ENCODE measurements at regions not wholly inside any gene's neighbourhood (a gene's known extent, or its start where the extent isn't known, plus 50 kb on each side); places are given as distances from the start of the nearest gene placed in this dataset.

DNA sequence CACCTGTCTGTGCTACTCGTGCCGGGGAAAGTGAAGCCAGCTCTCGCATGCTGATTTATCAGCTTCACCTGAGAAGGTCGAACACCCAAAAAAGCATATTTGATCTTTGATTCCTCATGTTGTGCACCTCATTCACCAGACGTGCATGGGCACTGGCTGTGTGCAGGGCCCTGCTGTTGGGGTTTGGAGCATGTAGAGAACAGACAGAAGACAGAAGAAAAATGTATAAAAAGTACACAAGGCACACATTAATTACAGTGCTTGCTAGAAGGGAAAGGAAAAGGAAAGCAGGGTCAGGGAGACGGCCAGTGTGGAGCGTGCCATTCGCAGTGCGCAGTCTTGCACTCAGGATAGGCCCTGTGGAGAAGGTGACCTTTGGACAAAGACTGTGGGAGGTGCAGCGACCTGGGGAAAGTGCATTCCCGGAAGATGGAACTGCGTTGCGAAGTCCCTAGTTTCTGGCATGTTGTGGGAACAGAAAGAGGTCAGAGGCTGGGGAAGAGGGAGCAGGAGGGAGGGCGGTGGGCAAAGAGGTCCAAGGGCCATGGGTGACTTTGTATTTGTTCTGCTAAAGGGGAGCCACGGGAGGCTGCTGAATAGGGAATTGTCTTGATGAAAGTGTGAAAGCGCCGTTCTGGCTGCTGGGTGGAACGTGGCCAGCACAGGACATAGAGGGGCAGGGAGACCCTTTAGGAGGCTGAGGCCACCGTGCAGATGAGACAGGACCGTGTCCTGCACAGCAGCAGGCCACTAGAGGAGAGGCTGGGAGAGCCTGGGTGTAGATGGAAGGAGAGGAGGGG lies 232.8 kb downstream of the GLRX3 start:
- H3K27ac ChIP-seq (ENCODE audit: low read depth, low read length), result no peak overlapping the region
- DNase-seq, result no peak

DNA sequence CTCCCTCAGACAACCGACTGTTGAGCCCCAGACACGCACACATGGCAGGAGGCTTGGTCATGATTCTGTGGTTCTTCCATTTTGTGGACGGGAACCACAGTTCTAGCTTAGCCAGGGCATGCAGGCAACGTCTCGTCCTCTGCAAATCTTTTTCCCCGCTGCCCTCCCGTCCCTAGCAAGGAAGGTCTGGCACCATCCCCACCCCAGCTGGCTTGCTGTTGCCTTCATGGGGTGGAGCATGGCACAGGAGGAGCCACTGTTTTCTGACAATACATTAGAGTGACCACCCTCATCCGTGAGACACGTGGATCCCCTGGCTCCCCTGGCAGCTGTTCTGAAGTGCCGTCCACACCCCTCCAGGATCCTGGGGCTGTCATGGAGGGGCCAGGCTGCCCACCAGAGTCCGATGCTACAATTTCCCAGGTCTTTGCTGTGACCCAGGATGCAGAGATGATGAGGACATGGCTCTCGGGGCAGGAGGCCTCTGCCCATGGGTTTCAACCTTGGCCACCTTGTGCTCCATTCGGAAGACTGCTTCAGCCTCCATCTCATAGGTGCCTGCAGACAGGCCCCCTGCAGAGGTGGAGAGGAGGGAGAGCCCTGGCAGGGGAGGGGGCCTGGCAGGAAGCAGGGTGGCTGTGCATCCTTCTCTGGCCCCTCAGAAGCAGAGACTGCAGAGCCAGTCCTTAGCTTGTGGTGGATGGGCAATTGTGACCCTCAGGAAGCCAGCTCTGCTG lies 233.6 kb downstream of the GLRX3 start:
- H3K18ac ChIP-seq (ENCODE audit: low read length), result no peak overlapping the region
- no peak overlapping the region for H3K4ac ChIP-seq (ENCODE audit: low read depth, low read length)
- no peaks in the 10 kb centered on the region for H3K79me1 ChIP-seq (ENCODE audit: low read length)
- H2BK5ac ChIP-seq (ENCODE audit: low read length), result no peak overlapping the region
- no peak overlapping the region for H2BK15ac ChIP-seq (replicated peaks; ENCODE audit: low read depth)
- no peak overlapping the region for H3K4me2 ChIP-seq (ENCODE audit: low read length)
- H3K9ac ChIP-seq (ENCODE audit: low read length), result no peak overlapping the region
- H3K79me2 ChIP-seq (ENCODE audit: control insufficient read depth, insufficient read depth, low read length), result no peaks in the 10 kb centered on the region
- no peak overlapping the region for H4K8ac ChIP-seq (ENCODE audit: low read depth, low read length)
- no peak overlapping the region for H2AK5ac ChIP-seq (ENCODE audit: low read length)
- H3K4me1 ChIP-seq (ENCODE audit: control insufficient read depth, low read depth, low read length), result no peaks in the 10 kb centered on the region
- no peak overlapping the region for H3K56ac ChIP-seq (ENCODE audit: low read length)
- no peak overlapping the region for H3K4me3 ChIP-seq (ENCODE audit: low read length)
- H2BK120ac ChIP-seq (ENCODE audit: low read depth, low read length), result no peak overlapping the region
- WGBS (ENCODE audit: extremely low coverage, insufficient coverage, low lambda C conversion rate), result no CpG with 5 or more reads among the region's 13 CpGs
- H4K5ac ChIP-seq (ENCODE audit: low read length), result no peak overlapping the region
- H3K27me3 ChIP-seq (ENCODE audit: insufficient read depth, low read length, poor library complexity), result no peaks in the 10 kb centered on the region
- H3K36me3 ChIP-seq (ENCODE audit: control insufficient read depth, insufficient read depth, low read length), result no peaks in the 10 kb centered on the region
- H3K23ac ChIP-seq (ENCODE audit: low read length), result no peak overlapping the region
- no peak for DNase-seq
- H3K27ac ChIP-seq (ENCODE audit: low read depth, low read length), result no peak overlapping the region

More for the DNA sequence above, 232.8 kb downstream of the GLRX3 start:
- no peak overlapping the region for H3K9ac ChIP-seq (ENCODE audit: low read length)
- H4K8ac ChIP-seq (ENCODE audit: low read depth, low read length), result no peak overlapping the region
- no peak overlapping the region for H3K56ac ChIP-seq (ENCODE audit: low read length)
- H3K4me3 ChIP-seq (ENCODE audit: low read length), result no peak overlapping the region
- H2BK15ac ChIP-seq (replicated peaks; ENCODE audit: low read depth), result no peak overlapping the region
- no peaks in the 10 kb centered on the region for H3K79me1 ChIP-seq (ENCODE audit: low read length)
- H4K5ac ChIP-seq (ENCODE audit: low read length), result no peak overlapping the region
- H3K18ac ChIP-seq (ENCODE audit: low read length), result no peak overlapping the region
- H3K27me3 ChIP-seq (ENCODE audit: insufficient read depth, low read length, poor library complexity), result no peaks in the 10 kb centered on the region
- no peak overlapping the region for H3K4me2 ChIP-seq (ENCODE audit: low read length)
- no peak overlapping the region for H2BK5ac ChIP-seq (ENCODE audit: low read length)
- H3K4me1 ChIP-seq (ENCODE audit: control insufficient read depth, low read depth, low read length), result no peaks in the 10 kb centered on the region
- WGBS (ENCODE audit: extremely low coverage, insufficient coverage, low lambda C conversion rate), result no CpG with 5 or more reads among the region's 20 CpGs
- no peak overlapping the region for H2BK120ac ChIP-seq (ENCODE audit: low read depth, low read length)
- no peak overlapping the region for H3K23ac ChIP-seq (ENCODE audit: low read length)
- H3K36me3 ChIP-seq (ENCODE audit: control insufficient read depth, insufficient read depth, low read length), result no peaks in the 10 kb centered on the region
- H2AK5ac ChIP-seq (ENCODE audit: low read length), result no peak overlapping the region
- no peak overlapping the region for H3K4ac ChIP-seq (ENCODE audit: low read depth, low read length)
- H3K79me2 ChIP-seq (ENCODE audit: control insufficient read depth, insufficient read depth, low read length), result no peaks in the 10 kb centered on the region

- Histone ChIP-seq H3K36me3 (ENCODE audit: control insufficient read depth, insufficient read depth, low read length) (no peaks in the 10 kb centered on the region), H2BK5ac (ENCODE audit: low read length) (no peak overlapping the region), H3K18ac (ENCODE audit: low read length) (no peak overlapping the region), H3K4me1 (ENCODE audit: control insufficient read depth, low read depth, low read length) (no peaks in the 10 kb centered on the region), H3K79me1 (ENCODE audit: low read length) (no peaks in the 10 kb centered on the region), H4K8ac (ENCODE audit: low read depth, low read length) (no peak overlapping the region), H2AK5ac (ENCODE audit: low read length) (no peak overlapping the region), H3K4me2 (ENCODE audit: low read length) (no peak overlapping the region), H4K5ac (ENCODE audit: low read length) (no peak overlapping the region), H2BK15ac (replicated peaks; ENCODE audit: low read depth) (no peak overlapping the region), H3K23ac (ENCODE audit: low read length) (no peak overlapping the region), H3K27me3 (ENCODE audit: insufficient read depth, low read length, poor library complexity) (no peaks in the 10 kb centered on the region), H3K27ac (ENCODE audit: low read depth, low read length) (no peak overlapping the region), H3K4ac (ENCODE audit: low read depth, low read length) (no peak overlapping the region), H3K4me3 (ENCODE audit: low read length) (no peak overlapping the region), H3K9ac (ENCODE audit: low read length) (no peak overlapping the region), H3K56ac (ENCODE audit: low read length) (no peak overlapping the region), H3K79me2 (ENCODE audit: control insufficient read depth, insufficient read depth, low read length) (no peaks in the 10 kb centered on the region), H2BK120ac (ENCODE audit: low read depth, low read length) (no peak overlapping the region)
- DNase-seq, result no peak
- WGBS (ENCODE audit: extremely low coverage, insufficient coverage, low lambda C conversion rate), result no CpG with 5 or more reads among the region's 10 CpGs
These were observed 234.5 kb downstream of the GLRX3 start for GRCh38 chr10:130370721-130371120.

- DNase-seq, result no peak
These were observed 235.0 kb downstream of the GLRX3 start for GRCh38 chr10:130371156-130371555.

DNA sequence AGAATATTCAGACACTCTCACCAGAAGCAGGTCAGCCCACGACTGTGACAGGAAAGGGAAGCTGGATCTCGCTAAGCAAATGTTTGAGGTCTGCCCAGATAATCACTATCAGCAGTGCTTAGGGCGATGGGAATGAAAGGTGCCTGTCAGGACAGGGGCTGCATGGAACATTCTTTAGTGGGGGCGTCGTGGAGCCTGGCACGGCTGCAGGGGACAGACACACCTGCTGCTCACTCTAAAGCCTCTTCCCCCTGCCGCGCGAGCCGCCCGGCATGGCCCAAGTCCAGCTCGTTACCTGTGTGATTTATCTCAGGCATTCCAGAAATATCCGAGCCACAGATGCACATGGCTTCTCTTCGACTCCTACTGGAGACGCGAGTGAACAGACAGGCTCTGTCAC lies 235.5 kb downstream of the GLRX3 start:
- Histone ChIP-seq H3K4me3 (ENCODE audit: low read length) (no peak overlapping the region), H3K18ac (ENCODE audit: low read length) (no peak overlapping the region), H4K5ac (ENCODE audit: low read length) (no peak overlapping the region)

More at GRCh38 chr10:130371156-130371555, 235.0 kb downstream of the GLRX3 start:
- no peak overlapping the region for H3K4me3 ChIP-seq (ENCODE audit: low read length)
- WGBS (ENCODE audit: extremely low coverage, insufficient coverage, low lambda C conversion rate), result no CpG with 5 or more reads among the region's 6 CpGs
- H3K79me2 ChIP-seq (ENCODE audit: control insufficient read depth, insufficient read depth, low read length), result no peaks in the 10 kb centered on the region
- H3K4me1 ChIP-seq (ENCODE audit: control insufficient read depth, low read depth, low read length), result no peaks in the 10 kb centered on the region
- no peak overlapping the region for H4K8ac ChIP-seq (ENCODE audit: low read depth, low read length)
- no peak overlapping the region for H2BK120ac ChIP-seq (ENCODE audit: low read depth, low read length)
- H3K27me3 ChIP-seq (ENCODE audit: insufficient read depth, low read length, poor library complexity), result no peaks in the 10 kb centered on the region
- H4K5ac ChIP-seq (ENCODE audit: low read length), result no peak overlapping the region
- H3K36me3 ChIP-seq (ENCODE audit: control insufficient read depth, insufficient read depth, low read length), result no peaks in the 10 kb centered on the region
- no peak overlapping the region for H2AK5ac ChIP-seq (ENCODE audit: low read length)
- H2BK5ac ChIP-seq (ENCODE audit: low read length), result no peak overlapping the region
- H3K23ac ChIP-seq (ENCODE audit: low read length), result no peak overlapping the region
- H2BK15ac ChIP-seq (replicated peaks; ENCODE audit: low read depth), result no peak overlapping the region
- no peak overlapping the region for H3K9ac ChIP-seq (ENCODE audit: low read length)
- no peak overlapping the region for H3K27ac ChIP-seq (ENCODE audit: low read depth, low read length)
- H3K56ac ChIP-seq (ENCODE audit: low read length), result no peak overlapping the region
- H3K79me1 ChIP-seq (ENCODE audit: low read length), result no peaks in the 10 kb centered on the region
- no peak overlapping the region for H3K18ac ChIP-seq (ENCODE audit: low read length)
- H3K4me2 ChIP-seq (ENCODE audit: low read length), result no peak overlapping the region
- no peak overlapping the region for H3K4ac ChIP-seq (ENCODE audit: low read depth, low read length)

More for the DNA sequence above, 235.5 kb downstream of the GLRX3 start:
- Histone ChIP-seq H2AK5ac (ENCODE audit: low read length) (no peak overlapping the region), H3K27me3 (ENCODE audit: insufficient read depth, low read length, poor library complexity) (no peaks in the 10 kb centered on the region), H3K4me2 (ENCODE audit: low read length) (no peak overlapping the region), H2BK120ac (ENCODE audit: low read depth, low read length) (no peak overlapping the region), H3K9ac (ENCODE audit: low read length) (no peak overlapping the region), H2BK5ac (ENCODE audit: low read length) (no peak overlapping the region), H3K79me1 (ENCODE audit: low read length) (no peaks in the 10 kb centered on the region), H4K8ac (ENCODE audit: low read depth, low read length) (no peak overlapping the region), H2BK15ac (replicated peaks; ENCODE audit: low read depth) (no peak overlapping the region), H3K23ac (ENCODE audit: low read length) (no peak overlapping the region), H3K4me1 (ENCODE audit: control insufficient read depth, low read depth, low read length) (no peaks in the 10 kb centered on the region), H3K27ac (ENCODE audit: low read depth, low read length) (no peak overlapping the region), H3K36me3 (ENCODE audit: control insufficient read depth, insufficient read depth, low read length) (no peaks in the 10 kb centered on the region), H3K4ac (ENCODE audit: low read depth, low read length) (no peak overlapping the region), H3K56ac (ENCODE audit: low read length) (no peak overlapping the region), H3K79me2 (ENCODE audit: control insufficient read depth, insufficient read depth, low read length) (no peaks in the 10 kb centered on the region)
- whole genome bisulfite sequencing (ENCODE audit: extremely low coverage, insufficient coverage, low lambda C conversion rate), result no CpG with 5 or more reads among the region's 16 CpGs
- DNase-seq, result peak; percentile 7

All from mesendoderm (in vitro differentiated cells).